ENCODE measurements at regions not wholly inside any gene's neighbourhood (a gene's known extent, or its start where the extent isn't known, plus 50 kb on each side); places are given as distances from the start of the nearest gene placed in this dataset.
A peak's percentile ranks its signal among the peaks of the same experiment; 100 is the strongest.

DNA sequence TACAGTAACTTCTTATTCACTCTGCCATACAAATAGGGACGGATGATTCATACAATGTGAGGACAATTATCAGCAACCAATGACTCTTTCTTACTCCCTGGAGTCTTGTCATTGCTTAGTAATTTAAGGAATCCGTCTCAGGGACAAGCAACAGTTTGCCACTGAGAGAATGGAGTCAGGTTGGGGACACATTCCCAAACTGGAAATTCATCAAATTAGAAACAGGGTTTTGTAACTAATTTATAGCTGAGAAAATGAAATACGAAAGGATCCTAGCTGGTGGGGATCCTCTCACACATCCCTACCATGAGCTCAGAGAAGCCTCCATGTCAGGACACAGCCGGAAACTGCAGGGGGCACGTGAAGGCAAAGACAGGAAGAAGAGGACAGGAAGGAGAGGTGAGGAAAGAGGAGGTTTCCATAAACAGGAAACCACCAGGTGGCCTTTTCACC lies 50.4 kb upstream of the KDR start:
- no peak for DNase-seq
- no peaks in the 10 kb centered on the region for H3K36me3 ChIP-seq (replicated peaks in 1 of 2)
- H3K27ac ChIP-seq = no peak overlapping the region
- 46 to 53% (median 48%) methylated on average over 5 of the region's 5 CpGs for WGBS, 4 donors
- no peak overlapping the region for H3K4me3 ChIP-seq
- no peaks in the 10 kb centered on the region for H3K9me3 ChIP-seq (replicated peaks in 1 of 3)
- TF ChIP-seq, protein P1, sequence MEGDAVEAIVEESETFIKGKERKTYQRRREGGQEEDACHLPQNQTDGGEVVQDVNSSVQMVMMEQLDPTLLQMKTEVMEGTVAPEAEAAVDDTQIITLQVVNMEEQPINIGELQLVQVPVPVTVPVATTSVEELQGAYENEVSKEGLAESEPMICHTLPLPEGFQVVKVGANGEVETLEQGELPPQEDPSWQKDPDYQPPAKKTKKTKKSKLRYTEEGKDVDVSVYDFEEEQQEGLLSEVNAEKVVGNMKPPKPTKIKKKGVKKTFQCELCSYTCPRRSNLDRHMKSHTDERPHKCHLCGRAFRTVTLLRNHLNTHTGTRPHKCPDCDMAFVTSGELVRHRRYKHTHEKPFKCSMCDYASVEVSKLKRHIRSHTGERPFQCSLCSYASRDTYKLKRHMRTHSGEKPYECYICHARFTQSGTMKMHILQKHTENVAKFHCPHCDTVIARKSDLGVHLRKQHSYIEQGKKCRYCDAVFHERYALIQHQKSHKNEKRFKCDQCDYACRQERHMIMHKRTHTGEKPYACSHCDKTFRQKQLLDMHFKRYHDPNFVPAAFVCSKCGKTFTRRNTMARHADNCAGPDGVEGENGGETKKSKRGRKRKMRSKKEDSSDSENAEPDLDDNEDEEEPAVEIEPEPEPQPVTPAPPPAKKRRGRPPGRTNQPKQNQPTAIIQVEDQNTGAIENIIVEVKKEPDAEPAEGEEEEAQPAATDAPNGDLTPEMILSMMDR (IDR thresholded peaks at IDR 0.05) = no peak
- no peak for TF ChIP-seq POLR2A (IDR thresholded peaks at IDR 0.05)
- H3K27me3 ChIP-seq = no peaks in the 10 kb centered on the region
- no peaks in the 10 kb centered on the region for H3K4me1 ChIP-seq (replicated peaks in 1 of 2)
- intact Hi-C loops (cut with DNase I) = no loop called here

DNA sequence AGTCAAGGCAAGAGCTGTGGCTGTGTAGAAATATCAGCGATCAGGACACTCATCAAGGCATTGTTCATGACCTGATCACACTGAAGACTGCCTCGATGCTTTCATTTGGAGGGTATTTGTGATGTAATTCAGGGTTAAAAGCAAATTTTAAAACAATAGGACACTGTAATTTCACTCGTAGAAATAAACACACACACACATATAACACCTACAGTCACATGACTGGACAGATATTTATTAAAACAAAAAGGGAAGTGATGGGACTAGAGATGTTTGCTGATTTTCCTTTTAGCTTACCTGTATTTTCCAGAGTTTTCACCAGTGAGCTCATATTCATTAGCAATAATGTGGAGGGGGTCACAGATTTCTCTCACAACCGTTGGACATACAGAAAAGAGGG lies 51.1 kb upstream of the KDR start:
- WGBS, 4 donors = 73 to 81% (median 78%) methylated on average over 4 of the region's 4 CpGs
- H3K4me3 ChIP-seq = no peak overlapping the region
- TF ChIP-seq, protein P1 (IDR thresholded peaks at IDR 0.05) = no peak
- no peak for TF ChIP-seq POLR2A (IDR thresholded peaks at IDR 0.05)
- H3K27ac ChIP-seq = no peak overlapping the region
- H3K4me1 ChIP-seq (replicated peaks in 1 of 2) = no peaks in the 10 kb centered on the region
- H3K9me3 ChIP-seq (replicated peaks in 1 of 3) = no peaks in the 10 kb centered on the region
- intact Hi-C loops (cut with DNase I) = no loop called here
- no peaks in the 10 kb centered on the region for H3K27me3 ChIP-seq
- no peak for DNase-seq
- no peaks in the 10 kb centered on the region for H3K36me3 ChIP-seq (replicated peaks in 1 of 2)

DNA sequence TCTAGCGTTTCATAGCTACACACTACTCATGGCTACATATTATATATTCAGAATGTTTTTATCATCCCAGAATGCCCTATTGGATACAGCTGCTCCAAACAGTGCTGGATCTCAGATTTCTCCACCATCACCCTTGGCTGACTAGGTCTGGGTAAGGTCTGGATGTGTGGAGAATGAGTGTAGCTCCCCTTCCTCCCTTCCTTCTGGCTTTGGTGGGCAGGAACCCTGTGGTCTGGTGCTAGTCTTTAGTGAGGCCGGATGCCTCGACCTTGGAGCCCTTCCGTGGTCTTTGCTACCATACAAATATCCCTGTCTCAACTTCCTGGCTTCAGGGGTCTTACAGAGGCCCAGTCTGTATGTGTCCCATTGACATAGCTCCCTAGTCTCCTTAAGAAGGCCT lies 52.1 kb upstream of the KDR start:
- Histone ChIP-seq H3K27me3 (no peaks in the 10 kb centered on the region), H3K36me3 (replicated peaks in 1 of 2) (no peaks in the 10 kb centered on the region), H3K4me3 (no peak overlapping the region), H3K27ac (peak overlapping the region in 1 of 5 donors; percentile 10), H3K9me3 (replicated peaks in 1 of 3) (no peaks in the 10 kb centered on the region), H3K4me1 (replicated peaks in 1 of 2) (no peaks in the 10 kb centered on the region)
- intact Hi-C loops (cut with DNase I) = no loop called here
- 65 to 90% (median 81%) methylated on average over 4 of the region's 4 CpGs for WGBS, 4 donors
- no peak for DNase-seq
- TF ChIP-seq POLR2A (IDR thresholded peaks at IDR 0.05) = no peak
- TF ChIP-seq, protein P1 (IDR thresholded peaks at IDR 0.05) = no peak

- intact Hi-C loops (cut with DNase I) = no loop called here
- WGBS, 4 donors = 52 to 57% (median 56%) methylated on average over 7 of the region's 7 CpGs
- TF ChIP-seq POLR2A (IDR thresholded peaks at IDR 0.05) = no peak
- TF ChIP-seq, protein P1 (IDR thresholded peaks at IDR 0.05) = no peak
Measured at GRCh38 chr4:55178226-55179005, 53.0 kb upstream of the KDR start.

More at GRCh38 chr4:55178226-55179005, 53.0 kb upstream of the KDR start:
- H3K27me3 ChIP-seq = no peaks in the 10 kb centered on the region
- H3K36me3 ChIP-seq (replicated peaks in 1 of 2) = no peaks in the 10 kb centered on the region
- no peaks in the 10 kb centered on the region for H3K4me1 ChIP-seq (replicated peaks in 1 of 2)
- H3K27ac ChIP-seq = peak overlapping the region in 1 of 5 donors; percentile 10
- no peak overlapping the region for H3K4me3 ChIP-seq
- DNase-seq = no peak
- no peaks in the 10 kb centered on the region for H3K9me3 ChIP-seq (replicated peaks in 1 of 3)

Measured in adrenal gland (tissue), 9 donors.